Parathyroid adenoma (tissue), 2 donors: ENCODE measurements at regions not wholly inside any gene's neighbourhood (a gene's known extent, or its start where the extent isn't known, plus 50 kb on each side); places are given as distances from the start of the nearest gene placed in this dataset.

Source experiments
- H2AFZ ChIP-seq: fragments of 300-600 bp; sonication (generic); one replicate; pipeline ENCODE4 v1.7.0; 2017; ENCODE audit warnings: antibody characterized with exemption, mild to moderate bottlenecking
- H3K27ac ChIP-seq: fragments of 300-600 bp; sonication (generic); one replicate; pipeline ENCODE4 v1.7.0; 2017
- H3K27me3 ChIP-seq: fragments of 300-600 bp; sonication (generic); one replicate; pipeline ENCODE4 v1.7.0; 2017; ENCODE audit warnings: low read length; ENCODE audit not compliant: control insufficient read depth, insufficient read depth
- H3K36me3 ChIP-seq: fragments of 300-600 bp; sonication (generic); one replicate; pipeline ENCODE4 v1.7.0; 2017; ENCODE audit warnings: low read length; ENCODE audit not compliant: control insufficient read depth, insufficient read depth
- H3K4me1 ChIP-seq: fragments of 300-600 bp; sonication (generic); one replicate; pipeline ENCODE4 v1.7.0; 2017; ENCODE audit warnings: control low read depth
- H3K4me2 ChIP-seq: fragments of 300-600 bp; sonication (generic); one replicate; pipeline ENCODE4 v1.7.0; 2017; ENCODE audit warnings: low read length
- H3K4me3 ChIP-seq: fragments of 300-600 bp; sonication (generic); one replicate; pipeline ENCODE4 v1.7.0; 2017; ENCODE audit warnings: low read depth, low read length
- H3K79me2 ChIP-seq: fragments of 300-600 bp; sonication (generic); one replicate; pipeline ENCODE4 v1.7.0; 2017; ENCODE audit warnings: control low read depth
- H3K9ac ChIP-seq: fragments of 300-600 bp; sonication (generic); one replicate; pipeline ENCODE4 v1.7.0; 2017; ENCODE audit warnings: mild to moderate bottlenecking
- H3K9me3 ChIP-seq: fragments of 300-600 bp; sonication (generic); one replicate; pipeline ENCODE4 v1.7.0; 2017; ENCODE audit warnings: low read length; ENCODE audit not compliant: control insufficient read depth
- CTCF ChIP-seq: fragments of 300-600 bp; sonication (generic); IDR thresholded peaks from one replicate; pipeline ENCODE4 v1.7.0; 2017; ENCODE audit warnings: antibody characterized with exemption, mild to moderate bottlenecking
- donor health status: primary hyperparathyroidism.

GRCh38 chr2:144088863-144089262 lies 431.1 kb downstream of the ZEB2 start:
- Histone ChIP-seq H3K27ac (no peak overlapping the region), H3K9me3 (no peaks in the 10 kb centered on the region), H2AFZ (no peak overlapping the region), H3K36me3 (no peaks in the 10 kb centered on the region), H3K9ac (no peak overlapping the region), H3K27me3 (no peaks in the 10 kb centered on the region), H3K4me3 (no peak overlapping the region), H3K4me1 (no peaks in the 10 kb centered on the region), H3K4me2 (no peak overlapping the region), H3K79me2 (no peaks in the 10 kb centered on the region)
- no peak for TF ChIP-seq CTCF

GRCh38 chr2:144086965-144087364 lies 433.0 kb downstream of the ZEB2 start:
- no peaks in the 10 kb centered on the region for H3K36me3 ChIP-seq
- no peak overlapping the region for H3K9ac ChIP-seq
- H3K4me3 ChIP-seq: no peak overlapping the region
- H3K27ac ChIP-seq: no peak overlapping the region
- no peaks in the 10 kb centered on the region for H3K4me1 ChIP-seq
- no peak overlapping the region for H2AFZ ChIP-seq
- H3K4me2 ChIP-seq: no peak overlapping the region
- H3K27me3 ChIP-seq: no peaks in the 10 kb centered on the region
- H3K79me2 ChIP-seq: no peaks in the 10 kb centered on the region
- H3K9me3 ChIP-seq: no peaks in the 10 kb centered on the region
- no peak for TF ChIP-seq CTCF

- Histone ChIP-seq H3K4me1 (no peaks in the 10 kb centered on the region), H3K9ac (no peak overlapping the region), H3K4me3 (no peak overlapping the region), H3K79me2 (no peaks in the 10 kb centered on the region), H3K36me3 (no peaks in the 10 kb centered on the region), H2AFZ (no peak overlapping the region), H3K27ac (no peak overlapping the region), H3K4me2 (no peak overlapping the region), H3K9me3 (no peaks in the 10 kb centered on the region), H3K27me3 (no peaks in the 10 kb centered on the region)
- TF ChIP-seq CTCF: no peak
These were observed 434.9 kb downstream of the ZEB2 start for GRCh38 chr2:144085016-144085415.

- no peak overlapping the region for H3K9ac ChIP-seq
- no peak for TF ChIP-seq CTCF
- no peaks in the 10 kb centered on the region for H3K27me3 ChIP-seq
- H2AFZ ChIP-seq: no peak overlapping the region
- H3K4me3 ChIP-seq: no peak overlapping the region
- H3K36me3 ChIP-seq: no peaks in the 10 kb centered on the region
- no peak overlapping the region for H3K27ac ChIP-seq
- H3K79me2 ChIP-seq: no peaks in the 10 kb centered on the region
- no peak overlapping the region for H3K4me2 ChIP-seq
- no peaks in the 10 kb centered on the region for H3K9me3 ChIP-seq
- no peaks in the 10 kb centered on the region for H3K4me1 ChIP-seq
These were observed 435.7 kb downstream of the ZEB2 start for GRCh38 chr2:144084114-144084661.

- Histone ChIP-seq H2AFZ (no peak overlapping the region), H3K4me1 (no peaks in the 10 kb centered on the region), H3K9me3 (no peaks in the 10 kb centered on the region), H3K27ac (no peak overlapping the region), H3K36me3 (no peaks in the 10 kb centered on the region), H3K27me3 (no peaks in the 10 kb centered on the region), H3K79me2 (no peaks in the 10 kb centered on the region), H3K9ac (no peak overlapping the region), H3K4me2 (no peak overlapping the region), H3K4me3 (no peak overlapping the region)
- TF ChIP-seq CTCF: no peak
These were observed 436.7 kb downstream of the ZEB2 start for GRCh38 chr2:144083211-144083610.
